CD14-positive monocyte (primary cell): ENCODE measurements at regions not wholly inside any gene's neighbourhood (a gene's known extent, or its start where the extent isn't known, plus 50 kb on each side); places are given as distances from the start of the nearest gene placed in this dataset.

ENCODE experiments used
- DNase-seq, 3 donors: peaks; one replicate each; pipeline ENCODE4 v3.0.0-alpha.2; 2011 to 2022
- H2AFZ ChIP-seq: 2 replicates; pipeline ENCODE4 v1.6.0; 2012; ENCODE audit warnings: mild to moderate bottlenecking, low read depth, low read length, inconsistent platforms; ENCODE audit not compliant: insufficient read depth, poor library complexity, severe bottlenecking
- H3K27ac ChIP-seq, 2 donors: 1 replicate in 1 of 2; 2 replicates in 1 of 2; pipeline ENCODE4 v1.5.1; 2012 to 2013; ENCODE audit warnings: low read length in 2 of 2, control low read depth in 1 of 2, inconsistent platforms in 1 of 2, low read depth in 1 of 2, mild to moderate bottlenecking in 1 of 2
- H3K27me3 ChIP-seq, 2 donors: one replicate each; pipeline versions ENCODE4 v1.6.0 to v1.6.1; 2011 to 2013; ENCODE audit warnings: low read length in 2 of 2; ENCODE audit not compliant: control insufficient read depth in 2 of 2, insufficient read depth in 2 of 2
- H3K36me3 ChIP-seq, 2 donors: replicated peaks in 1 of 2; 1 replicate in 1 of 2; 2 replicates in 1 of 2; pipeline versions ENCODE4 v1.5.1 to v1.6.1; 2012 to 2013; ENCODE audit warnings: low read length in 2 of 2, control low read depth in 1 of 2, inconsistent platforms in 1 of 2, mild to moderate bottlenecking in 1 of 2; ENCODE audit not compliant: insufficient read depth in 2 of 2, control insufficient read depth in 1 of 2
- H3K4me1 ChIP-seq, 2 donors: 1 replicate in 1 of 2; 2 replicates in 1 of 2; pipeline versions ENCODE4 v1.5.1 to v1.6.1; 2012 to 2013; ENCODE audit warnings: low read length in 2 of 2, control low read depth in 1 of 2, inconsistent platforms in 1 of 2, mild to moderate bottlenecking in 1 of 2, moderate library complexity in 1 of 2; ENCODE audit not compliant: insufficient read depth in 2 of 2, control insufficient read depth in 1 of 2
- H3K4me2 ChIP-seq: replicated peaks from 2 replicates; pipeline ENCODE3; 2012; ENCODE audit warnings: low read length, moderate library complexity, mild to moderate bottlenecking; ENCODE audit not compliant: poor library complexity, severe bottlenecking; ENCODE audit errors: extremely low read depth
- H3K4me3 ChIP-seq, 3 experiments: fragments of 200-600 bp in 1 of 3; sonication (generic) in 1 of 3; replicated peaks in 1 of 3; 1 replicate in 2 of 3; 2 replicates in 1 of 3; pipeline ENCODE4 v1.5.1; 2011 to 2013; ENCODE audit warnings: low read length in 3 of 3, mild to moderate bottlenecking in 3 of 3, control low read depth in 2 of 3, low read depth in 2 of 3, inconsistent platforms in 1 of 3, moderate library complexity in 1 of 3
- H3K79me2 ChIP-seq: 2 replicates; pipeline ENCODE4 v1.6.0; 2012; ENCODE audit warnings: mild to moderate bottlenecking, control low read depth, inconsistent platforms, low read length, moderate library complexity; ENCODE audit not compliant: insufficient read depth
- H3K9ac ChIP-seq: 2 replicates; pipeline ENCODE4 v1.6.0; 2017; ENCODE audit warnings: low read length, mild to moderate bottlenecking; ENCODE audit not compliant: insufficient read depth, poor library complexity, severe bottlenecking
- H3K9me3 ChIP-seq, 2 donors: replicated peaks in 1 of 2; 1 replicate in 1 of 2; 2 replicates in 1 of 2; pipeline versions ENCODE4 v1.5.1 to v1.6.1; 2012 to 2013; ENCODE audit warnings: low read length in 2 of 2, control low read depth in 1 of 2; ENCODE audit not compliant: control insufficient read depth in 1 of 2, insufficient read depth in 1 of 2
- H4K20me1 ChIP-seq: 2 replicates; pipeline ENCODE4 v1.6.0; 2012; ENCODE audit warnings: mild to moderate bottlenecking, low read length, control low read depth, moderate library complexity; ENCODE audit not compliant: insufficient read depth
- H3K27ac Mint-ChIP-seq, 7 donors: one replicate each; pipeline ENCODE4 v1.8.0; 2020; ENCODE audit warnings: mild to moderate bottlenecking in 7 of 7, mixed read lengths in 7 of 7, moderate library complexity in 6 of 7, inconsistent platforms in 2 of 7
- H3K27me3 Mint-ChIP-seq, 3 donors: one replicate each; pipeline ENCODE4 v1.8.0; 2021 to 2022; ENCODE audit warnings: low read depth in 3 of 3, mild to moderate bottlenecking in 3 of 3, mixed read lengths in 3 of 3, moderate library complexity in 3 of 3, inconsistent platforms in 1 of 3
- H3K36me3 Mint-ChIP-seq, 2 donors: one replicate each; pipeline ENCODE4 v1.8.0; 2020; ENCODE audit warnings: mixed read lengths in 2 of 2, inconsistent platforms in 1 of 2, mild to moderate bottlenecking in 1 of 2
- H3K4me1 Mint-ChIP-seq: one replicate; pipeline ENCODE4 v1.8.0; 2020; ENCODE audit warnings: mild to moderate bottlenecking, mixed read lengths
- H3K4me3 Mint-ChIP-seq, 2 donors: one replicate each; pipeline ENCODE4 v1.8.0; 2020; ENCODE audit warnings: mild to moderate bottlenecking in 2 of 2, mixed read lengths in 2 of 2, moderate library complexity in 1 of 2
- H3K9me3 Mint-ChIP-seq, 7 donors: one replicate each; pipeline ENCODE4 v1.8.0; 2020 to 2022; ENCODE audit warnings: mixed read lengths in 7 of 7, mild to moderate bottlenecking in 6 of 7, moderate library complexity in 6 of 7, inconsistent platforms in 2 of 7
- CTCF ChIP-seq: fragments of 200-600 bp; IDR thresholded peaks from one replicate; pipeline ENCODE4 v1.8.0; 2022; ENCODE audit warnings: antibody characterized with exemption, mild to moderate bottlenecking
- WGBS: methylation state at CpG from one replicate; pipeline ENCODE4 v1.1.5; 2013; ENCODE audit warnings: missing lambda C conversion rate; ENCODE audit not compliant: insufficient coverage; 5-methylcytosine and 5-hydroxymethylcytosine counted together
- intact Hi-C, 2 donors: fragments of 100-400 bp; cut with micrococcal nuclease; formaldehyde crosslinking; loops; one replicate each; pipeline versions ENCODE4 v1.15.0 to v1.15.1; 2023

GRCh38 chr9:118510711-118511110 lies 806.5 kb downstream of the TLR4 start:
- H3K9me3 Mint-ChIP-seq = peaks cover 1 to 10% (median 3%) of the 10 kb centered on the region in 7 donors
- no peak for DNase-seq
- no peak for TF ChIP-seq CTCF

GRCh38 chr9:118515947-118516346 lies 811.7 kb downstream of the TLR4 start:
- Mint-ChIP-seq H3K4me1 (no peaks in the 10 kb centered on the region), H3K9me3 (peaks cover 0 to 8% (median 0%) of the 10 kb centered on the region in 7 donors), H3K27me3 (peaks cover 0 to 1% (median 1%) of the 10 kb centered on the region in 3 donors), H3K36me3 (no peaks in the 10 kb centered on the region), H3K27ac (no peak overlapping the region), H3K4me3 (no peak overlapping the region)
- no peak for DNase-seq
- intact Hi-C loops = no loop called here
- Histone ChIP-seq H2AFZ (no peak overlapping the region), H3K36me3 (no peaks in the 10 kb centered on the region), H4K20me1 (no peaks in the 10 kb centered on the region), H3K4me1 (no peaks in the 10 kb centered on the region), H3K79me2 (no peaks in the 10 kb centered on the region), H3K9me3 (no peaks in the 10 kb centered on the region), H3K4me2 (no peak overlapping the region), H3K9ac (no peak overlapping the region), H3K27ac (no peak overlapping the region), H3K27me3 (no peaks in the 10 kb centered on the region), H3K4me3 (no peak overlapping the region)
- no CpG with 5 or more reads among the region's 5 CpGs for WGBS
- TF ChIP-seq CTCF = no peak

More at GRCh38 chr9:118510711-118511110, 806.5 kb downstream of the TLR4 start:
- no peak overlapping the region for H3K27ac ChIP-seq
- H3K27me3 Mint-ChIP-seq = peaks cover 0 to 1% (median 0%) of the 10 kb centered on the region in 3 donors
- H3K9me3 ChIP-seq = no peaks in the 10 kb centered on the region
- no peaks in the 10 kb centered on the region for H3K27me3 ChIP-seq
- no peak overlapping the region for H3K4me3 ChIP-seq
- WGBS = no CpG with 5 or more reads among the region's 4 CpGs
- no peaks in the 10 kb centered on the region for H3K4me1 Mint-ChIP-seq
- H3K4me3 Mint-ChIP-seq = no peak overlapping the region
- no peaks in the 10 kb centered on the region for H3K79me2 ChIP-seq
- no peak overlapping the region for H3K27ac Mint-ChIP-seq
- H2AFZ ChIP-seq = no peak overlapping the region
- H4K20me1 ChIP-seq = no peaks in the 10 kb centered on the region
- no peak overlapping the region for H3K9ac ChIP-seq
- no peaks in the 10 kb centered on the region for H3K36me3 ChIP-seq
- H3K4me2 ChIP-seq = no peak overlapping the region
- no peaks in the 10 kb centered on the region for H3K4me1 ChIP-seq
- intact Hi-C loops = no loop called here
- H3K36me3 Mint-ChIP-seq = no peaks in the 10 kb centered on the region
